Gastroesophageal sphincter (tissue), 4 donors: ENCODE measurements at regions not wholly inside any gene's neighbourhood (a gene's known extent, or its start where the extent isn't known, plus 50 kb on each side); places are given as distances from the start of the nearest gene placed in this dataset.

Experiments used
- ATAC-seq: fragments of 150-250 bp; one replicate; pipeline ENCODE4 v1.9.1; 2016; ENCODE audit warnings: mild to moderate bottlenecking, moderate library complexity
- H3K27ac ChIP-seq, 4 donors: fragments of 200-600 bp; sonication (generic) in 3 of 4; 1 replicate in 3 of 4; 2 replicates in 1 of 4; pipeline ENCODE4 v1.5.1; 2016 to 2019
- H3K27me3 ChIP-seq: fragments of 200-600 bp; sonication (generic); one replicate; pipeline ENCODE4 v1.5.1; 2019
- H3K36me3 ChIP-seq, 2 donors: fragments of 200-600 bp; sonication (generic); one replicate each; pipeline ENCODE4 v1.5.1; 2019; ENCODE audit warnings: control low read depth in 1 of 2
- H3K4me1 ChIP-seq, 3 donors: fragments of 200-600 bp; sonication (generic); 1 replicate in 2 of 3; 2 replicates in 1 of 3; pipeline ENCODE4 v1.5.1; 2016 to 2019; ENCODE audit warnings: control low read depth in 2 of 3
- H3K4me3 ChIP-seq, 2 donors: fragments of 200-600 bp; sonication (generic); one replicate each; pipeline ENCODE4 v1.5.1; 2019; ENCODE audit warnings: mild to moderate bottlenecking in 1 of 2, moderate library complexity in 1 of 2
- H3K9me3 ChIP-seq, 3 donors: fragments of 200-600 bp; sonication (generic); one replicate each; pipeline ENCODE4 v1.5.1; 2017 to 2019; ENCODE audit warnings: control low read depth in 2 of 3
- EP300 ChIP-seq: sonication (generic); formaldehyde crosslinking; IDR thresholded peaks from one replicate; pipeline ENCODE4 v1.6.1; 2017; ENCODE audit warnings: antibody characterized with exemption, mild to moderate bottlenecking
- POLR2A ChIP-seq, 2 donors: fragments of 450-650 bp; IDR thresholded peaks; one replicate each; pipeline ENCODE4 v1.6.1; 2017; ENCODE audit warnings: antibody characterized with exemption in 2 of 2, mild to moderate bottlenecking in 2 of 2, moderate library complexity in 1 of 2
- POLR2AphosphoS5 ChIP-seq: sonication (generic); formaldehyde crosslinking; IDR thresholded peaks from one replicate; pipeline ENCODE4 v1.6.1; 2017; ENCODE audit warnings: antibody characterized with exemption
- WGBS, 2 donors: methylation state at CpG; one replicate each; pipeline ENCODE4 v1.1.5; 2018; ENCODE audit warnings: low coverage in 1 of 2; 5-methylcytosine and 5-hydroxymethylcytosine counted together
- TF ChIP-seq, protein P1 (sequence below), 4 experiments: fragments of 200-600 bp in 2 of 4; fragments of 450-650 bp in 2 of 4; sonication (generic) in 1 of 4; IDR thresholded peaks; one replicate each; pipeline ENCODE4 v1.5.1; 2017 to 2019; ENCODE audit warnings: antibody characterized with exemption in 4 of 4, mild to moderate bottlenecking in 2 of 4, moderate library complexity in 2 of 4

DNA sequence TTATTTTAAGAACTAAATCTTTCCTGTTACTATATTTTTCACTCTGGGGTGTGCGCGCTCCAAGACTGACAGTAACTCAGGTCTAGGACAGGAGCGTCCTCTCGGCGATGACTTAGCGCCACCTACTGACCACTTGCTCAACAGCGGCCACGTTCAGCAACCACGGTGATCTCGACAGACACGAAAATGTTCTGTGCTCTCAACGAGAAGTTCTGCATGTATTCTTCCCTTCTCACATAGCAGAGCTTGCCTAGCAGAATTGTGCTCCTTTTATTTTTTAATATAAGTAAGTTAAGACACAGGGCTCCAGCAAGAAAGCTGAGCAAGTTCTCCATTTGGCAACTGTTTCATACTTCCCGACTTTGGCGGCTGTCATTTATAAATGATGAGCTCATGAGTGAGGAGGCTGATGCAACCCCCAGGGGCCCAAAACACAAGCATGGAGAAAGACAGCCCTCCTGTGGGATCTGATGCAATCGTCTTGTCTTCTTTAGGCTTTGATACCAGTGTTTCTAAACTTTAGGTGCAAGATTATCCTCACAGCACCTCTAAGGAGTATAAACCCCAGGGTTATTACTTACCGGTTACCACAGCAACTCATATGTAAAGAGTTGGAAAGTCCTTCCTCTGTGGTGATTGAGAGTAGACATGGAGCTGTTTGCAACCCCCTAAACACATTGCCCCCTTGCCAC is 92.6 kb downstream of the HHIPL2 start:
- Histone ChIP-seq H3K4me1 (peaks cover 0 to 19% (median 6%) of the 10 kb centered on the region in 3 donors), H3K36me3 (no peaks in the 10 kb centered on the region), H3K4me3 (peak overlapping the region in 1 of 2 donors; percentile 13), H3K27ac (peak overlapping the region in 3 of 4 donors; percentile 13 to 59 (median 49)), H3K9me3 (peaks cover 0 to 16% (median 0%) of the 10 kb centered on the region in 3 donors), H3K27me3 (no peaks in the 10 kb centered on the region)
- WGBS, 2 donors, result 4 to 5% methylated on average over 14 to 16 of the region's 16 CpGs
- ATAC-seq, result peak; percentile 94
- TF ChIP-seq POLR2A (IDR thresholded peaks at IDR 0.05) (no peak), POLR2AphosphoS5 (no peak), EP300 (no peak)
- TF ChIP-seq, protein P1, sequence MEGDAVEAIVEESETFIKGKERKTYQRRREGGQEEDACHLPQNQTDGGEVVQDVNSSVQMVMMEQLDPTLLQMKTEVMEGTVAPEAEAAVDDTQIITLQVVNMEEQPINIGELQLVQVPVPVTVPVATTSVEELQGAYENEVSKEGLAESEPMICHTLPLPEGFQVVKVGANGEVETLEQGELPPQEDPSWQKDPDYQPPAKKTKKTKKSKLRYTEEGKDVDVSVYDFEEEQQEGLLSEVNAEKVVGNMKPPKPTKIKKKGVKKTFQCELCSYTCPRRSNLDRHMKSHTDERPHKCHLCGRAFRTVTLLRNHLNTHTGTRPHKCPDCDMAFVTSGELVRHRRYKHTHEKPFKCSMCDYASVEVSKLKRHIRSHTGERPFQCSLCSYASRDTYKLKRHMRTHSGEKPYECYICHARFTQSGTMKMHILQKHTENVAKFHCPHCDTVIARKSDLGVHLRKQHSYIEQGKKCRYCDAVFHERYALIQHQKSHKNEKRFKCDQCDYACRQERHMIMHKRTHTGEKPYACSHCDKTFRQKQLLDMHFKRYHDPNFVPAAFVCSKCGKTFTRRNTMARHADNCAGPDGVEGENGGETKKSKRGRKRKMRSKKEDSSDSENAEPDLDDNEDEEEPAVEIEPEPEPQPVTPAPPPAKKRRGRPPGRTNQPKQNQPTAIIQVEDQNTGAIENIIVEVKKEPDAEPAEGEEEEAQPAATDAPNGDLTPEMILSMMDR (IDR thresholded peaks at IDR 0.05), result peak; percentile 85 to 95 (median 88)

DNA sequence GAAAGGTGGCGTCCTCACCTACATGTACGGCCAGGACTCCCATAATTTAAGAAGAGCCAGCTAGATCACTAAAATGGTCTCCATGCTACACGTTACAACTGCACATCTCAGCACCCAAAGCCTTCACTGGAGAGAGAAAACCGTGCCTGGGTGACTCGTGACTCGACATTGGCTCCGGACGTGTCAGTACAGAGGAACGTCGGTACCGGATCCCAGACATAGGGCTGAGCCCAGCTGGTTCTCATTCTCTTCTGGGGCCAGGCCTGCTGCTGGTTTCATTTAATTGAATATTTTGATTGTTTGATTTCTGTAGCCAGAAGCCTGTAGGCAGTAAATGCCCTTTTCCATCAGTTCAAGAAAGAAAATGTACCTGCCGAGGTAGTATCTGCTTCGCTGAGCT is 93.1 kb downstream of the HHIPL2 start:
- TF ChIP-seq POLR2A (IDR thresholded peaks at IDR 0.05) (no peak), EP300 (no peak), POLR2AphosphoS5 (no peak)
- TF ChIP-seq, protein P1 (IDR thresholded peaks at IDR 0.05), result no peak
- H3K4me1 ChIP-seq, result peaks cover 0 to 19% (median 6%) of the 10 kb centered on the region in 3 donors
- H3K36me3 ChIP-seq, result no peaks in the 10 kb centered on the region
- 0 to 2% methylated on average over 3 to 9 of the region's 13 CpGs for WGBS, 2 donors
- peak; percentile 69 for ATAC-seq
- peaks cover 0 to 16% (median 0%) of the 10 kb centered on the region in 3 donors for H3K9me3 ChIP-seq
- H3K27ac ChIP-seq, result peak overlapping the region in 3 of 4 donors; percentile 13 to 59 (median 49)
- no peaks in the 10 kb centered on the region for H3K27me3 ChIP-seq
- peak overlapping the region in 1 of 2 donors; percentile 13 for H3K4me3 ChIP-seq

DNA sequence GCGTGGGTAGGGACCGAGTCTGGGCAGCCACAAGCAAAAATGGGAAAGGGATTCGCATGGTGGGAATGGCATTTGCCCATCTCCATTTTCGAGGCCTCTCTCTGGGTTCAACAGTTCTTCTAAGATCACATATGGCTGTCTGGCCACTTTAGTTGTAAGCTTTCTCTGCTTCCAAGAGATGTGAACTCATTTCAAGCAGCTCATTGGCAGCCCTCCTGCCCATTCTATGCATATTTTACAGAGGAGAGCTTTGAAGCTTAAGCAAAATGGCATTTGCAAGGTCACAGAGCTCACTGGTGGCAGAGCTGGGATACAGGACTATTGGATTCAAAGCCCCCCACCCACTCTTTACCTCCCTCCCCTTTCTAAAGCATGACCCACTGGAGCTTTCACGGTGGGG is 93.7 kb downstream of the HHIPL2 start:
- no peak for ATAC-seq
- Histone ChIP-seq H3K9me3 (peaks cover 0 to 16% (median 0%) of the 10 kb centered on the region in 3 donors), H3K36me3 (no peaks in the 10 kb centered on the region), H3K27me3 (no peaks in the 10 kb centered on the region), H3K27ac (peak overlapping the region in 3 of 4 donors; percentile 13 to 59 (median 49)), H3K4me1 (peaks cover 0 to 19% (median 6%) of the 10 kb centered on the region in 3 donors), H3K4me3 (no peak overlapping the region)
- TF ChIP-seq, protein P1 (IDR thresholded peaks at IDR 0.05), result no peak
- TF ChIP-seq POLR2AphosphoS5, result no peak
- no peak for TF ChIP-seq EP300
- TF ChIP-seq POLR2A (IDR thresholded peaks at IDR 0.05), result no peak
- 91 to 100% methylated on average over 4 of the region's 5 CpGs for WGBS, 2 donors

DNA sequence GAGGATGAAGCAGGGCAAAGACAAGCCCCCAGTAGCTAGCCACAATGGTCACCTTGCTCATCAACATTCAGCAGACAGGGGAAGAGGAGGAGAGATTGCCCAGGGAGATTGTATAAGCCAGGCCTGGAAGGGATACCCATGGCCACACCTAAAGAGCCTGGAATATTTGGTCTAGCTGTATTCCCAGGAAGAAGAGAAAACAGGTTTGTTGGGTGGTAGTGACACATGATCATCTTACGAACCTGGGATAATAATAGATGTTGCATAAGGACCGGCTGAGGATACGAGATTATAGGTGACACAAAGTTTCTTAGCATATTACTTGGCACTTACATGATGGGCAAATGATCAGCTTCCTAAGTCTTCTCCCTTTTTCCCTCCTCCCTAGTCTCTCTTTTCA is 95.9 kb downstream of the HHIPL2 start:
- H3K27me3 ChIP-seq, result no peaks in the 10 kb centered on the region
- no peak for ATAC-seq
- peaks cover 0 to 19% (median 6%) of the 10 kb centered on the region in 3 donors for H3K4me1 ChIP-seq
- TF ChIP-seq EP300 (no peak), POLR2A (IDR thresholded peaks at IDR 0.05) (no peak), POLR2AphosphoS5 (no peak)
- TF ChIP-seq, protein P1 (IDR thresholded peaks at IDR 0.05), result no peak
- H3K4me3 ChIP-seq, result no peak overlapping the region
- H3K27ac ChIP-seq, result no peak overlapping the region
- H3K36me3 ChIP-seq, result no peaks in the 10 kb centered on the region
- peaks cover 0 to under 1% (median 0%) of the 10 kb centered on the region in 3 donors for H3K9me3 ChIP-seq
- WGBS, 2 donors, result 62 to 94% methylated on average over 3 of the region's 3 CpGs

DNA sequence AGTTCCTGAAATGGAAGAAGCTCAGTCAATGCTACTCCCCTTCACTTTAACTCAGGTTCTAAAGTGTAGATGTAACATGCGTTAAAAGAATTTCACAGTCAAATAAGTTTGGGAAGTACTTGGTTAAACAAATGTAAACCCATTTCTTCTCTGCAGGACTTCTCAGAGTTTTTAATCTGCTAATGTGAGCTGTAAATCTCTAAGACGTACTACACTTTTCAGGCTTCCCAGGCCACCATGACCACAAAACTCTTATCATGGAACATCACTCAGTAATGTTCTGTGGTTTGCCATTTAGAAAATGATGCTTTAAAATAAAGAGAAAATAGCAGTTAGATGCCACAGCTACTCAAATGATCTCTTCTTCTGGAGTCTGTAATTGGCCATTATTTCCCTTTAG is 104.3 kb downstream of the HHIPL2 start:
- H3K4me1 ChIP-seq, result no peaks in the 10 kb centered on the region
- H3K36me3 ChIP-seq, result no peaks in the 10 kb centered on the region
- H3K9me3 ChIP-seq, result no peaks in the 10 kb centered on the region
- H3K4me3 ChIP-seq, result no peak overlapping the region
- H3K27ac ChIP-seq, result no peak overlapping the region
- ATAC-seq, result no peak
- TF ChIP-seq, protein P1 (IDR thresholded peaks at IDR 0.05), result no peak
- TF ChIP-seq POLR2A (IDR thresholded peaks at IDR 0.05) (no peak), POLR2AphosphoS5 (no peak), EP300 (no peak)
- WGBS, 2 donors, result 83 to 85% methylated on average over 2 of the region's 2 CpGs
- no peaks in the 10 kb centered on the region for H3K27me3 ChIP-seq
